GM19467 (cell line): ENCODE measurements at regions not wholly inside any gene's neighbourhood (a gene's known extent, or its start where the extent isn't known, plus 50 kb on each side); places are given as distances from the start of the nearest gene placed in this dataset.

Source experiments
- ATAC-seq: cut with Tn5 transposase; IDR thresholded peaks from one replicate; pipeline ENCODE4 v1.9.1; 2021; ENCODE audit warnings: mild to moderate bottlenecking, moderate library complexity; ENCODE audit not compliant: unreplicated experiment

DNA sequence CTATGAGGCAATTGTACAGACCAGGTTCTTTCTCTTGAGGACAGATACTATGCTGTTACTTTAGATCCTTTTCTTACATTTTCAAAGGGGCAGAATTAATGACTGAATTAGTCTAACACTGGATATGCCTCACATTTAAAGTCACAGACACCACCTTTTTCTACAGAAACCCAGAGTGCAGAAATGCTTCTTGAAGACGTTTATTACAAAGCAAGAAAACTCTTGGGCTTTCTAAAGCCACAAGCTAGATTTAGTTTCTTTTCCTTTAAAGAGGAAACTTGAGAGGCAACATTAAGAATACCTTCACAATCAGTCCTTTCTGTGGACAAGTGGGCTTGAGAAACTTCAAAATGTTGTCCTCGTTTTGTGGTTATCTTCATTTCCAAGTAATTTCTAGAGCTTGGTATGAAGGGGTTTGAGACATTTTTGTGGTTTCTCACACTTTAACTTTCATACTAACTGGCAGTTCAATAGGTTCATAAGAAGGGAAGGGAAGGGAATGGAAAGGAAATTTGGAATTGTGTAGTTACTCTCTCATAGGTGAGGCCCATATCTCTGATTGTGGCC is 527.4 kb downstream of the RASEF start:
- no peak for ATAC-seq

- ATAC-seq = no peak
Measured at GRCh38 chr9:82538634-82539033, 524.3 kb downstream of the RASEF start.

- no peak for ATAC-seq
Measured at GRCh38 chr9:82539146-82539545, 523.8 kb downstream of the RASEF start.

DNA sequence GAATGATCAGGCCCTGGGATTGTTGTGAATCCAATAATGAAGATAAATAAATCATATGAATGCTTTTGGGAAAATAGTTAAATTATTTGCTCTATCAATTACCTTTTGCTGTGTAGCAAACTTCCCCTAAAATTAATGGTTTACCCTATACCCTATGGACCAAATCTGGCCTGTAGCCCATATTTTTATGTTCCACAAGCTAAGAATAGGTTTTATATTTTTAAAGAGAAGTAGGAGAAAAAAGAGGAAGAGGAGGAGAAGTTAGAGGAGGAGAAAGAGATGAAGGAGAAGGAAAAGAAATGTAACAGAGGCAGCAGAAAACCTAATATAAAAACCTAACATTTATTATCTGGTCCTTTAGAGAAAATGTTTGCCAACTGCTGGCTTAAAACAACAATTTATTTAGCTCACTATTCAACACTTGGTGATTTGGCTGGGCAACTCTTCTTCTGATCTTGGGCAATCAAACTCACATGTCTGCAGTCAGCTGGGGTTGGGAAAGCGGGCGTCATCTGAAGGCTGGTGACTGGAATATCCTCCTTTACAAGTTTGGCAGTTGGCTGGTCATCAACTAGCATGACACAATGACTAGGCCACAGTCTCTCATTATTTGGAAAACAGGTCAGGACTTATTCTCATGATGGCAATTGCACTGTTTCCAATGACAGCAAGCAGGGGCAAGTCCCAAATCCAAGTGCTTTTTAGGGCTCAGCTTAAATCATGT is 522.9 kb downstream of the RASEF start:
- no peak for ATAC-seq

DNA sequence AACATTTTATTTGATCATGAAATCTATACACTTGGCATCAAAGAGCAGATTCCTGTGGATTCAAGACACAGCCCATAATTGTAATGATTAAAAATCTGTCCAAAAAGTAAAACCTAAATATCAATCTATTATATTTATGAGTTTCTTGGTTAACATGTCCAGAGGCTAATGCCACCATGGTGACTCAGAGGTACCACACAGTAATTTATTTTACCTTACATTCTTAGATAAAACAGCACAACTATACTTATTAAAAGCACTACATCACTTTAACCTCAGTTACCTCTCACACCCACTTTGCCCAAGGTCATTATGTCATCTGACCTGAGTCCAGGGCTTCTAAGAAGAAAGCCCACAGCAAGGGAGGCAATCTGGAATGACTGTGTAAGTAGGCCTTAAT is 519.2 kb downstream of the RASEF start:
- ATAC-seq = no peak

DNA sequence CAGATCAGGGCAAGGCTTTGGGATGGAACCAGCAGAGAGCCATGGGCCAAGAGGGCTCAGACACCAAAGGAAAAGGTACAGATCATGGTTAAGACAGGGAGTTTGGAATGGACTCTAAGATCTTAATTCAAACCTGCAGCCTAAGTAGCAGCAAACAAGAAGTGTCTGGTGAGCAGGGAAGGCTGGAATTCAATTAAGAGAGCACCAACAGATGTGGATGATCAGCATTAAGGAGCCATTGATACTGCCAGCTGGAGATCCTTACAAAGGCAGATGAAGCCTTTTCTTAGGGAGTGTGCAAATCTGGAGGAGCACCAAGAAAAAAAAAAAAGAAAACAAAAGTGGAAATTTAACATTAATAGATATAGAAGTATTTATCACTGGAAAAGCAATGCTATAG is 516.8 kb downstream of the RASEF start:
- no peak for ATAC-seq

GRCh38 chr9:82547995-82548394 is 514.9 kb downstream of the RASEF start:
- no peak for ATAC-seq

- ATAC-seq = no peak
Measured at GRCh38 chr9:82549174-82549821, 513.6 kb downstream of the RASEF start.

DNA sequence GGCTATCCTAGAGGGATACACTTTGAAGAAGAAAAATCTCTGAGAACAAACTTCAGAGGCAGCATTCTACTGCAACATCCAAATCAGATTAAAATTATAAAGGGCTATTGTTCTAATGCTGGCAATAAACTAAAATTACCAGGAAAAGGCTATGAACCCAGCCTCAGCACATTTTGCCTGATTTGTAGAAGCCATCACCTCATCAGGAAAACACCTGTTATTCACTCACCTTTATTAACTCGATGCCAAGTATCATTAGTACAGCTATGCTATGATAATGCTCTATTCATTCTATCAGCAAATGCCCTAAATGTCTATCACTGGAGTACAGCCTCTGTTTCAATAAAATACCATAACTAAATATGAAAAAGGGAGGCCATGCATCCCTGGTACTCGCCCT is 510.2 kb downstream of the RASEF start:
- no peak for ATAC-seq

DNA sequence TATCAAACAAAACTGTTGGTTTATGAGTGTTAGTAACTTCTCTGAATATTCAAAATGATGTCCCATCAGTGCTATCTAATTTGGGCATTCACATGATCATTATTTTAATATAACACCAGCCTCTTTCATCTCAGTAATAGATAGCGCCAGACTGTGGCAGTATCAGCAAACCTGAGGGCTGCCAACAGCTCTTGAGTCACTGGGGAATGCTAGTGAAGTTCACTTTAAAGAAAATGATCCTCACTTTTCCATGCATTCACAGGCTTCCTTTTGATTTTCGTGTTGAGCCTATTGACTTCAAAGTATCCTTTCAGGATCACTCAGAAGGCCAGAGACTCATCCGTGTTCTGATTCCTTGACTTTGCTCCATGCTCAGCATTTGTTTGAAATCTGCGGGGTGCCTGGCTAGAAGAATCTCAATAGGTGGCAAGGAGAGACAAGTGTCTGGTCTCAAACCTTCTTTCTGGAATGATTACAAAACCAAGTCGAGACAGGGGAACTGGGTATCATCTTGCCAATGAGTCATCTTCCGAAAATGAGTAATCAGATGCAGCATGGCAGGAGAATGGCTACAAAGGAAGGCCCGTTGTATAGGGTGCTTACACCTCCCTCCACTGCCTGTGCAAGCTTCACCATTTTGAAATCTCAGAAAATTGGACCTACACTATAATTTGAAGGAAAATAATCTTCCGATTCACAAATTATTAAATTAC is 509.1 kb downstream of the RASEF start:
- no peak for ATAC-seq

DNA sequence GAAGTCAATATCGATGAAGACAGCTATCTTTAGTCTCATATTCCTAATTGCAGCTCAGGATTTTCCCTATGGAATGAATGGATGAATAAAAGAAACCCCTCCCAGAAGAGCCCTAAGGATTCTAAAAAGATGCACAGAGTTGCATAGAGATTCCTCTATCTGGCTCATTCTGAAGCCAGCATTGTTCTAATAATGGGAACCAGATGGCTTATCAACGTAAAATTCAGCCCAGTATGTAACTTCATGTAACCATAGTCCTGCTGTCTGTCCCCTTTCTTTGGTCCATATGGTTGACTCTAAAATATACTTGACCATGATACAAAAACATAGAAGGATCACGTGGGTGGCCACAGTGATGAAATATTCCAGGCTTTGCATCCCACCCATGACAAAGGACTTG is 508.6 kb downstream of the RASEF start:
- ATAC-seq = no peak

GRCh38 chr9:82555031-82555430 is 507.9 kb downstream of the RASEF start:
- no peak for ATAC-seq

- no peak for ATAC-seq
Measured at GRCh38 chr9:82555431-82556051, 507.4 kb downstream of the RASEF start.

GRCh38 chr9:82558346-82558745 is 504.6 kb downstream of the RASEF start:
- no peak for ATAC-seq

- ATAC-seq = no peak
Measured at GRCh38 chr9:82558855-82559630, 503.9 kb downstream of the RASEF start.

- ATAC-seq = no peak
Measured at GRCh38 chr9:82560036-82560435, 502.9 kb downstream of the RASEF start.

DNA sequence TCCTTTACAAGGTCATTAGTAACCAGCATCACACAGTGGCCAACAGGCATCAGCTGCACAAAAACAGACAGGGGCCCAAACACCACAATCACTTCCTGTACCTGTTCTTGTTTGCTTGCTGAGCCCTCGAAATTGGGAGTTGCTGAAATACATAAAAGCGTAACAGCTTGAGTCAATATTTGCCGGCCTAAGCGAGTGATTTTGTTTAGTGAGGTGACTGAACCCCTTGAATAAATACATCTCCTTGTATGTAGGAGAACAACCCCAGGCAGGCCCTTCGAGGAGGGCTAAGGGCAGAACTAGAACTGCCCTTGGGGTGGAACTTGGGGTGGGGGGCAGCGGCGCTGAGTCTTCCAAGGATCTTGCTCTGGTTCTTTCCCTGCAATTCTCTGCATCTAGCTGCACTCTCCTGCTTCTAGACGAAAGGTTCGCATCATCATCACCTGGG is 502.5 kb downstream of the RASEF start:
- ATAC-seq = no peak

- ATAC-seq = no peak
Measured at GRCh38 chr9:82563094-82563493, 499.8 kb downstream of the RASEF start.

DNA sequence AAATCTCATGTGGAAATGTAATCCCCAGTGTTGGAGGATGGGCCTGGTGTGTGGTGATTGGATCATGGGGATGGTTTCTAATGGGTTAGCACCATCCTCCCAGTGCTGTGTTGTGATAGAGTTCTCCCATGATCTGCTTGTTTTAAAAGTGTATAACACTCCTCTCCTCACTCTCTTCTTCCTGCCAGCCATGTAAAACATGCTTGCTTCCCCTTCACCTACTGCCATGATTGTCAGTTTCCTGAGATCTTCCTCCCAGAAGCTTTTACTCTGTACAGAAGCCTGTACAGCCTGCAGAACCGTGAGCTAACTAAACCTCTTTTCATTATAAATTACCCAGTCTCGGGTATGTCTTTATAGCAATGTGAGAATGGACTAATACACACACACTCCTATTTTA is 499.1 kb downstream of the RASEF start:
- no peak for ATAC-seq

GRCh38 chr9:82565188-82565969 is 497.6 kb downstream of the RASEF start:
- no peak for ATAC-seq
